Pulmonary artery endothelial cell (primary cell): ENCODE measurements at regions not wholly inside any gene's neighbourhood (a gene's known extent, or its start where the extent isn't known, plus 50 kb on each side); places are given as distances from the start of the nearest gene placed in this dataset.
"Not testable (repeated sequence)": the region's sequence is repeated elsewhere in the genome, so short reads cannot be mapped to it uniquely, and the experiment has no call there.

Experiments used
- DNase-seq: peaks from one replicate; pipeline ENCODE4 v3.0.0-alpha.2; 2011; ENCODE audit warnings: low read depth, low spot score

DNA sequence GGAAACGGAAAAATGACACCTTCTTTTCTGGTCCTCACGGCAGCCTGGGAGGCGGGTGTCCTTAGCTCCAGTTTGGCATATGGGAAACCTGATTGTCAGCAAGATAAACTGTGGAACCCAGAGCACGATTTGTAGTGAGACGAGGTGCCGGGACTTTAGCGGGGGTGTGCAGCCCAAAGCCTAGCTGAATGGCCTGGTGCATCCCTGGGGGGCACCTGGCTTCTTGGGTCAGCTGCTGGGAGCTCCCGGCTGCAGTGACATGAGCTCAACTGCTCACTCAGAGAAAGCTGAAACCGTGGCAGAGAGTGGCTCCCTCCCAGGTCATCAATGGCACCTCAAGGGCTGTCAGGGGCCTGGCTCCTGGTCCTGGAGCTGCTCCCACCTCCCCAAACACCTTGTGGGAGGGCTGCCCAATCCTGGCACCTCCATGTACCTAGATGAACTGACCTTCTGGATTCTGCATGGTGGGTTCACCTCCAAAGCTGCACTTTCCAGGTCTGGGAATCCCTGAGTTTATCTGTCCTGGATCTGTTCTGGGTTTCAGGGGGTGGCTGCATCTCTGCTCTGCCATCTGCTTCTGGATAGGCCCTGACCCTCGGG lies 260.5 kb downstream of the MATN1 start:
- DNase-seq = no peak

DNA sequence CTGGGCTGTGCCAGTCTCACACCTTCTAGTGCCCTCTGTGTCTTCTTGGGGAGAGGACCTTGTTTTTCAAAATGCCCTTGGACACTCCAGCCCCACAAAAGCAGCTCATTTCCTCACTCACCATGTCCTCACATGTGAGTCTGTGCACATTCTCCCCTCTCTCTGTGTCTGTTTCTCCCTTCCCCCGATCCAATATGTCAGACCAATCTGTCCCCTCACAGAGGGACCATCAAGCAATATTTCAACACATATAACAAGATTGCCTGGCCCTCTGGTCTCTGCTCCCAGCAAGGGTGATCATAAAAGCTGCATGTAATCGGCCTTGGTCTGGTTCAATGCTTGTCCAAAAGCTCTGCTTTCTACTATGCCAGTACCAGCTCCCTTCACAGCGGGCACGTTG lies 261.2 kb downstream of the MATN1 start:
- DNase-seq = no peak

DNA sequence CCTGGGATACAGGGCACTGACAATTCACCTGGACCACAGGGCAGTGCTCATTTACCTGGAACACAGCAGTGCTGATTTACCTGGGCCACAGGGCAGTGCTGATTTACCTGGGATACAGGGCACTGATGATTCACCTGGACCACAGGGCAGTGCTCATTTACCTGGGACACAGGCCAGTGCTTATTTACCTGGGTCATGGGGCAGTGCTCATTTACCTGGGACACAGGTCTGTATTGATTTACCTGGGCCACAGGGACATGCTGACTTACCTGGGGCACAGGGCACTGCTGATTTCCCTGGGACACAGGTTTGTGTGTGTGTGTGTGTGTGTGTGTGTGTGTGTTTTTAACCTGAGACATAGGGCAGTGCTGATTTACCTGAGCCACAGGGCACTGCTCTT lies 261.7 kb downstream of the MATN1 start:
- DNase-seq = no peak

- DNase-seq = no peak
These were observed 262.7 kb downstream of the MATN1 start for GRCh38 chr1:30460661-30461060.

DNA sequence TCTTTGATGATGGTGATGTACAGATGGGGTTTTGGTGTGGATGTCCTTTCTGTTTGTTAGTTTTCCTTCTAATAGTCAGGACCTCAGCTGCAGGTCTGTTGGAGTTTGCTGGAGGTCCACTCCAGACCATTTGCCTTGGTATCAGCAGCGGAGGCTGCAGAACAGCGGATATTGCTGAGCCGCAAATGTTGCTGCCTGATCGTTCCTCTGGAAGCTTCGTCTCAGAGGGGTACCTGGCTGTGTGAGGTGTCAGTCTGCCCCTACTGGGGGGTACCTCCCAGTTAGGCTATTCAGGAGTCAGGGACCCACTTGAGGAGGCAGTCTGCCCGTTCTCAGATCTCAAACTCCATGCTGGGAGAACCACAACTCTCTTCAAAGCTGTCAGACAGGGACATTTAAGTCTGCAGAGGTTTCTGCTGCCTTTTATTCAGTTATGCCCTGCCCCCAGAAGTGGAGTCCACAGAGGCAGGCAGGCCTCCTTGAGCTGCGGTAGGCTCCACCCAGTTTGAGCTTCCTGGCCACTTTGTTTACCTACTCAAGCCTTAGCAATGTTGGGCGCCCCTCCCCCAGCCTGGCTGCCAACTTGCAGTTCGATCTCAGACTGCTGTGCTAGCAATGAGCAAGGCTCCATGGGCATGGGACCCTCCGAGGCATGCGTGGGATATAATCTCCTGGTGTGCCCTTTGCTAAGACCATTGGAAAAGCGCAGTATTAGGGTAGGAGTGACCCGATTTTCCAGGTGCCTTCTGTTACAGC lies 264.5 kb downstream of the MATN1 start:
- not testable (repeated sequence) for DNase-seq

DNA sequence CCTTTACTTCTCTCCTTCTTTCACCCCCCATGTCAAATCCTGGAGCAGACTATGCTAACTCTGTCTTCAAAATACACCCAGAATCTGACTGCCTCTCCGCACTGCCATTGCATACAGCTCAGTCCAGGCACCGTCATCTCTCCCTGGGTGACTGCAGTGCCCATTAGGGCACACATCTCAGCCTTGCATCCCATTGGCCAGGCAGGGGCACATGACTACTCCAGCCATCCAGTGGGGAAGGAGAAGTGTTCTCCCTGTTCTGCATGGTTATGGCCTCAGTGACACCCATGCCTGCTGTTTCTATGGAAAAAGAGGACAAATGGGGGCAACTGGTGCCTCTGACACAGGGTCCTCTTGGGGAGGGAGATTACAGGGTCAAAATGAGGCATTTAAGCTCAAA lies 270.5 kb downstream of the MATN1 start:
- DNase-seq = no peak

- no peak for DNase-seq
These were observed 271.2 kb downstream of the MATN1 start for GRCh38 chr1:30452170-30452569.

- no peak for DNase-seq
These were observed 271.8 kb downstream of the MATN1 start for GRCh38 chr1:30451532-30452125.

DNA sequence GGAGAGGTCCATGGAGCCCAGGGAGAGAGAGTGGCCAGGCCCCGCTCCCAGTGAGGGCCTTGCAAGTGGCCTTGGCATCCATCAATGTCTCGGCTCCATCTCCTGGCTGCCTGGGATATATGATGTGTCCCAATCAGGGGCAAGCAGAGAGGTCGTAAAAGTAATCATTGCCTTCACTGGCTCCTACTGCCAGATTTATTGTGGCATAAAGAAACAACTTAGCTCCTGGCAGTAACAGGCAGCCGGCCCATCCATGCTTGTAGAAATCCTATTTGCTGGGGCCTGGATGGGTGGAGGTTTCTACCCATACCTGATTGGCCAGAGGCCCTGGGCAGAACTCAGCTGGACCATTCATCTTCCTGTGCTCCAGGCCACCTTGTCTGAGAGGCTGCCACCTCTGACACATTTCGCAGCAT lies 272.6 kb downstream of the MATN1 start:
- DNase-seq = no peak

DNA sequence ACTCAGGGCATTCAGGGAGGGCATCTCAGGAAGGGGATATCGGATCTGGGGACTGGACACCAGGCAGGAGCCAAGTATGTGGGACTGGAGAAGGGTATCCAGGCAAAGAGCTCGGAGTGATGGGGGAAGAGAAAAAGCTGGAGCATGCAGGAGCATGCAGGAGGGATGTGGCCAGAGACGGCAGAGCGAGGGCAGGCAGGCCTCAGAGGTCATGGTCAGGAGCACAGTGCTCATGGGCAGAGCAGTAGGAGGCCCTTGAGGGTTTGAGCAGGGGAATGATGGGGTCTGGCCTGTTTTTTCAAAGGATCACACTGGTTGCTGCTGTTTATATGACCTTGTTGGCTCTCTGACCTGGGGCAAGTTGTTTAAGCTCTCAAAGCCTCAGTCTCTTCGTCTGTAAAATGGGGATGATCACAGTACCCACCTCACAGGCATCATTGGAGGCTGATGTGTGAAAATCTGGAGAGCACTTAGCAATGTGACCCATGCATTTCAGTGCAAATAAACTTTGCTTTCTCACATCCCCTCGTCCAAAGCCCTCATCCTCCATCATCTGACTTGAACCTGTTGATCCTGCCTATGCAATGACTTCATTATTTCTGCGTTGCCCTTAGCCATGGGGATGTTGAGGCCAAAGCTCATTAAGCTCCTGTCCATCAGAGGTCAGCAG lies 273.1 kb downstream of the MATN1 start:
- no peak for DNase-seq

DNA sequence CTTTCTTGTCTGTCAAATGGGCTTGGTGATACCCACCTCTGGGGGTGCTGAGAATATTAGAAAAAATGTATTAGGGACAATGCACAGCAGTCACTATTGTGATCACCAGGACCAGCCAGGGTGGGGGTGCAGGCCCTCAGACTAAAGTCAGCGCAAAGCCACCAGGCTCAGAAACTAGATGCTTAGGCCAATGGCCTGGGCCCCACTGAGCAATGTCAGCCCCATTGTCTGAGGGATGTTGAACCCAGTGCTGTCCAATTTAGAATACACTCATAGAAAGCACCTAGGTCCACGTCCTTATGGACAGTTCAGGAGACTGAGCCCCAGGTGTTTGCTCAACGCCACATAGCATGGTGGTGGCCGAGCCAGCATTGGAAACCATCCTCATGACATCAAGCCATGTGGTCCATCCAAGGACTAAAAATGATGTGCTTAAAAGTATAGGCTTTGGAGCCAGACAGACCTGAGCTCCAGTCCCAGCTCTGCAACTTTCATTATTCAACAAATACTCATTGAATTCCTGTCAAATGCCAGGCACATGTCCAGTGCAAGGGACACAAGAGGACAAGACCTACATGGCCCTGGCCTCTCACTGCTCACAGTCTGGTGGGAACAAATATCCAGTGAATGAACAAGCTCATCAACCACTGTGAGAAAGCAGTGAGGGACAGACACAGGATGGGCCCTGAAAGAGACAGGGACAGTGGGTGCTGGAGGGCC lies 273.8 kb downstream of the MATN1 start:
- no peak for DNase-seq

DNA sequence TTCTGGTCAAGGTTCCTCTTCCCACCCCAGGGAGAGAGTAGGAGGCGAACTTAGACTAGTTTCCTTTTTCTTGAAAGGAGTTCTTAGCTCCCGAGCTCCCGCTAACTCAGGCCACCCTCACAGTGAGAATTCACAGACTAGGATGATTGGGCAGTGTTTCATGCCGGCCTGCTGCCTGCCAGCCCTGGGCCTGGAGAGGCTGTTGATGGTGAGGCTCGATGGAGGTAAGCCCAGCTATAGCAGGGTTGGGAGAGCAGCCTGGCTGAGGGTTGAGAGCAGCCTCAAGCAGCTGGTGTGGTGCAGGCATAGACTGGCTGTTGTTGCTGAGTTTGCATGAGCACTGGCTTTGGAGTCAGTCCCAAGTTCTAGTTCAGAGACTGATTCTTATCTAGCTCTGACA lies 274.4 kb downstream of the MATN1 start:
- no peak for DNase-seq

GRCh38 chr1:30447701-30448100 lies 275.7 kb downstream of the MATN1 start:
- DNase-seq = no peak

- DNase-seq = no peak
These were observed 276.3 kb downstream of the MATN1 start for GRCh38 chr1:30447080-30447479.

GRCh38 chr1:30446508-30446907 lies 276.9 kb downstream of the MATN1 start:
- DNase-seq = no peak

GRCh38 chr1:30446095-30446494 lies 277.3 kb downstream of the MATN1 start:
- DNase-seq = no peak

GRCh38 chr1:30445449-30445848 lies 277.9 kb downstream of the MATN1 start:
- no peak for DNase-seq

DNA sequence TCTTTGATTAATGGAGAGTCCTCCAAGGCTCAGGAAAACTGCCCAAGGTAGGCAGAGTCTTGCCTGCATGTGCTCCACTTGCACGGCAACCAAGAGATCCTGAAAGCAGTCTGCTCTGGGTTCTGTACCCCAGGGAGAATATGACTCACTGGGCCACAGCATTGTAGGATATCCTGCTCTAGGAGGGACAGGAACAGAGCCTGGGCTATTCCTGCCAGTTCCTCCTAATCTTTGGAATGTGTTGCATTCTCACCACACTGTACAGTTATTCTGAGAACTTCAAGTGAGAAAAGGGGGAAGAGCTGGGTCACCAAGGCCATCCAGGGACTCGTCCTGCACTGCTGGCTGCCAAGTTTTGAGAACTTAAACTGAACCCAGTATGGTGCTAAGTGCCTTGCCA lies 278.5 kb downstream of the MATN1 start:
- no peak for DNase-seq

DNA sequence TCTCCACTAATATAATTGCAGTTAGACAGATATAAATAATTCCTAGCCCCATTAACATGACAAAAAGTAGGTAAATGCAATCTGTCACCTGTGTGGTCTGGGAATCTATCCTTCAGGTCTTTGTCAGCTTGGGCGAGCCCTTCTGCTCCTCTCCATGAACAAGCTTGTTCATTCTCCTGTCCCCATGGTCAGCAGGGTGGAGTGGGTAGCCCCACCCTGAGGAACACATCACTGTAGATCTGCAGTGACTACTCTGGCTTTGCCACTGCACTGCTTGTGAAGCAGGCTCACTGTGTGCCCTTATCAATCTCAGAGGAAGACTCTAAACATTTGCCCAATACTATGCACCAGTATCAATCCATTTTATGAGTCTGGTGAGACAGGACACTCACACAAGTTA lies 279.0 kb downstream of the MATN1 start:
- DNase-seq = no peak

- DNase-seq = not testable (repeated sequence)
These were observed 285.1 kb downstream of the MATN1 start for GRCh38 chr1:30438274-30438673.

DNA sequence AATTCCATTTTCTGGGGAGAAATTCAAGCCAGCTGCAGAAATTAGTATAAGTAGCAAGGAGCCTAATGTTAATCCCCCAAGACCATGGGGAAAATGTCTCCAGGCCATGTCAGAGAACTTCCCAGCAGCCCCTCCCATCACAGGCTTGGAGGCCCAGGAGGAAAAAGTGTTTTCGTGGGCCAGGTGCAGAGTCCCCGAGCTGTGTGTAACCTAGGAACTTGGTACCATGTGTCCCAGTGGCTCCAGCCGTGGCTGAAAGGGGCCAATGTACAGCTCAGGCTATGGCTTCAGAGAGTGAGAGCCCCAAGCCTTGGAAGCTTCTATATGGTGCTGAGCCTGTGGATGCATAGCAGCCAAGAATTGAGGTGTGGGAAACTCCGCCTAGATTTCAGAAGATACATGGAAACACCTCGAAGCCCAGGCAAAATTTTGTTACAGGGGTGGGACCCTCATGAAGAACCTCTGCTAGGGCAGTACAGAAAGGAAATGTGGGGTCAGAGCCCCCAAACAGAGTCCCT lies 286.3 kb downstream of the MATN1 start:
- no peak for DNase-seq

GRCh38 chr1:30427545-30427944 lies 295.8 kb downstream of the MATN1 start:
- no peak for DNase-seq
